ENCODE measurements at regions not wholly inside any gene's neighbourhood (a gene's known extent, or its start where the extent isn't known, plus 50 kb on each side); places are given as distances from the start of the nearest gene placed in this dataset.

GRCh38 chr6:14218519-14218800 is 100.9 kb downstream of the CD83 start:
- Histone ChIP-seq H3K9me3 (ENCODE audit: control insufficient read depth, low read depth, low read length) (no peaks in the 10 kb centered on the region), H3K4me1 (ENCODE audit: control insufficient read depth, low read depth, low read length) (no peaks in the 10 kb centered on the region), H3K9ac (ENCODE audit: low read length) (no peak overlapping the region), H3K4me3 (ENCODE audit: low read length) (no peak overlapping the region), H3K27ac (ENCODE audit: low read length) (no peak overlapping the region), H3K36me3 (ENCODE audit: control insufficient read depth, low read depth, low read length) (no peaks in the 10 kb centered on the region), H3K27me3 (ENCODE audit: control insufficient read depth, insufficient read depth, low read length) (no peaks in the 10 kb centered on the region)

- no peak overlapping the region for H3K9ac ChIP-seq (ENCODE audit: low read length)
- H3K4me3 ChIP-seq (ENCODE audit: low read length): no peak overlapping the region
- H3K27ac ChIP-seq (ENCODE audit: low read length): no peak overlapping the region
- no peaks in the 10 kb centered on the region for H3K36me3 ChIP-seq (ENCODE audit: control insufficient read depth, low read depth, low read length)
- no peaks in the 10 kb centered on the region for H3K9me3 ChIP-seq (ENCODE audit: control insufficient read depth, low read depth, low read length)
- no peaks in the 10 kb centered on the region for H3K27me3 ChIP-seq (ENCODE audit: control insufficient read depth, insufficient read depth, low read length)
- H3K4me1 ChIP-seq (ENCODE audit: control insufficient read depth, low read depth, low read length): no peaks in the 10 kb centered on the region
These were observed 104.2 kb downstream of the CD83 start for GRCh38 chr6:14221564-14222279.

- Histone ChIP-seq H3K4me3 (ENCODE audit: low read length) (no peak overlapping the region), H3K36me3 (ENCODE audit: control insufficient read depth, low read depth, low read length) (no peaks in the 10 kb centered on the region), H3K9ac (ENCODE audit: low read length) (no peak overlapping the region), H3K9me3 (ENCODE audit: control insufficient read depth, low read depth, low read length) (no peaks in the 10 kb centered on the region), H3K4me1 (ENCODE audit: control insufficient read depth, low read depth, low read length) (no peaks in the 10 kb centered on the region), H3K27ac (ENCODE audit: low read length) (no peak overlapping the region), H3K27me3 (ENCODE audit: control insufficient read depth, insufficient read depth, low read length) (no peaks in the 10 kb centered on the region)
These were observed 105.4 kb downstream of the CD83 start for GRCh38 chr6:14222956-14223355.

- Histone ChIP-seq H3K9ac (ENCODE audit: low read length) (no peak overlapping the region), H3K9me3 (ENCODE audit: control insufficient read depth, low read depth, low read length) (no peaks in the 10 kb centered on the region), H3K27me3 (ENCODE audit: control insufficient read depth, insufficient read depth, low read length) (no peaks in the 10 kb centered on the region), H3K4me1 (ENCODE audit: control insufficient read depth, low read depth, low read length) (no peaks in the 10 kb centered on the region), H3K4me3 (ENCODE audit: low read length) (no peak overlapping the region), H3K36me3 (ENCODE audit: control insufficient read depth, low read depth, low read length) (no peaks in the 10 kb centered on the region), H3K27ac (ENCODE audit: low read length) (no peak overlapping the region)
These were observed 107.0 kb downstream of the CD83 start for GRCh38 chr6:14224359-14225103.

GRCh38 chr6:14226051-14226660 is 108.6 kb downstream of the CD83 start:
- Histone ChIP-seq H3K36me3 (ENCODE audit: control insufficient read depth, low read depth, low read length) (no peaks in the 10 kb centered on the region), H3K27me3 (ENCODE audit: control insufficient read depth, insufficient read depth, low read length) (no peaks in the 10 kb centered on the region), H3K4me3 (ENCODE audit: low read length) (no peak overlapping the region), H3K9ac (ENCODE audit: low read length) (no peak overlapping the region), H3K4me1 (ENCODE audit: control insufficient read depth, low read depth, low read length) (no peaks in the 10 kb centered on the region), H3K9me3 (ENCODE audit: control insufficient read depth, low read depth, low read length) (no peaks in the 10 kb centered on the region), H3K27ac (ENCODE audit: low read length) (no peak overlapping the region)

DNA sequence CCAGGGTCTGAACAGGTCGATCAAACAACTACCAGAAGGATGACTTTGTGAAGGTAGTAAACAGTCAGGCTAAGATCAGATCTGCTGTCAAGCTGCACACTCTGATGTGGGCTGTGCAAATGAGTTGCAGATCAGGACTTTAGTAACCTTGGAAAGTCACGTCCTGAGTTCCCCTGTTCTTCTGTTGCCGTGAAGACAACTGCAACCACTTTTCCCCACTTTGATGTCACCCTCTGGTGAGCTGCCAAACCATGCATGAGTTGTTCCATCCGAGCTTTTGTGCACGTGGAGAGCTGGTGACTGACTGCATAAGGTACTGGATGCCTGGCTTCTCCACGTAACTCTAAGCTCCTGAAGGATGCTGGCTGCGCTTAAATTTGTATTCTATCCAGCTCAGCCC is 111.0 kb downstream of the CD83 start:
- no peaks in the 10 kb centered on the region for H3K4me1 ChIP-seq (ENCODE audit: control insufficient read depth, low read depth, low read length)
- no peak overlapping the region for H3K4me3 ChIP-seq (ENCODE audit: low read length)
- no peak overlapping the region for H3K27ac ChIP-seq (ENCODE audit: low read length)
- no peak overlapping the region for H3K9ac ChIP-seq (ENCODE audit: low read length)
- no peaks in the 10 kb centered on the region for H3K36me3 ChIP-seq (ENCODE audit: control insufficient read depth, low read depth, low read length)
- no peaks in the 10 kb centered on the region for H3K27me3 ChIP-seq (ENCODE audit: control insufficient read depth, insufficient read depth, low read length)
- H3K9me3 ChIP-seq (ENCODE audit: control insufficient read depth, low read depth, low read length): no peaks in the 10 kb centered on the region

DNA sequence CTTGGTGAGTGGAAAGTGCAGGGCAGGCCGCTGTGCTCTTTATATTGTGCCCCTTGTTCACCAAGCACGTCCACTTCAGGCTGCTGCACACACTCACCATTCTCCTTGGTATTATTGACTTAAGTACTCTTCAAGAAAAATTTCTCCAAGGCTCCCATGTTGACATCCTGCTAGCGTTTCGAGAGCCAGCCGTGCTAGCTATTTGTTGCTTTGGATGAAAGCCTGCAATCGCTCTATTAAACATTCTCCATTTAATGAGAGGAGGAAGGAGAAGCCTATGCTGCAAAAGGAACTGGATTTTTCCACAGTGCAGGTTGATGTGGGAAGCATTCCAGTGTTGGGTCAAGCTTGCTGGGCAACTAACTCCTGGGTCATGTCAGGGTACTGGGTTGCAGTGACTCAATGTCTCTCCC is 113.5 kb downstream of the CD83 start:
- no peak overlapping the region for H3K27ac ChIP-seq (ENCODE audit: low read length)
- no peak overlapping the region for H3K9ac ChIP-seq (ENCODE audit: low read length)
- no peaks in the 10 kb centered on the region for H3K9me3 ChIP-seq (ENCODE audit: control insufficient read depth, low read depth, low read length)
- H3K27me3 ChIP-seq (ENCODE audit: control insufficient read depth, insufficient read depth, low read length): no peaks in the 10 kb centered on the region
- no peaks in the 10 kb centered on the region for H3K4me1 ChIP-seq (ENCODE audit: control insufficient read depth, low read depth, low read length)
- H3K36me3 ChIP-seq (ENCODE audit: control insufficient read depth, low read depth, low read length): no peaks in the 10 kb centered on the region
- no peak overlapping the region for H3K4me3 ChIP-seq (ENCODE audit: low read length)

- H3K4me3 ChIP-seq (ENCODE audit: low read length): no peak overlapping the region
- H3K9me3 ChIP-seq (ENCODE audit: control insufficient read depth, low read depth, low read length): no peaks in the 10 kb centered on the region
- H3K27ac ChIP-seq (ENCODE audit: low read length): no peak overlapping the region
- H3K27me3 ChIP-seq (ENCODE audit: control insufficient read depth, insufficient read depth, low read length): no peaks in the 10 kb centered on the region
- no peaks in the 10 kb centered on the region for H3K36me3 ChIP-seq (ENCODE audit: control insufficient read depth, low read depth, low read length)
- H3K9ac ChIP-seq (ENCODE audit: low read length): no peak overlapping the region
- no peaks in the 10 kb centered on the region for H3K4me1 ChIP-seq (ENCODE audit: control insufficient read depth, low read depth, low read length)
These were observed 114.1 kb downstream of the CD83 start for GRCh38 chr6:14231501-14232280.

DNA sequence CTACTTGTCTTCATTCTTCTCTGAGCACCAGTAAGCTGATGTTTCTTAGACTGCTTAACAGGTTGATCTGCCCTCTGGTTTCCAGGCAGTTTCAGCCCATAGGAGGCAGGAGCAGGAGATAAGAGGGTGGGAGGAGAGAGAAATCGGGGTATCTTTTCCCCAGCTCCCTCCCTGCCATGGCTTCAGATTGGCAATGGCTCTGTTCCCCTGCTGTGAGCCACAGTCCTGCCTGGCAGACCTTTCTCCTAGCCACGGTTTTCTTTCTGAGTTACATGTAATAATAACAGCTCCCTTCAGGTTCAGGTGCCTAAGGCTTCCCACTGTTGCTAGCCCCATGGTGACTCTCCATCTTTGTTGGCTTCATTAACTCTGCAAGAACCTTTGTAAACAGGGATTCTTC is 115.3 kb downstream of the CD83 start:
- Histone ChIP-seq H3K4me1 (ENCODE audit: control insufficient read depth, low read depth, low read length) (no peaks in the 10 kb centered on the region), H3K9me3 (ENCODE audit: control insufficient read depth, low read depth, low read length) (no peaks in the 10 kb centered on the region), H3K27me3 (ENCODE audit: control insufficient read depth, insufficient read depth, low read length) (no peaks in the 10 kb centered on the region), H3K4me3 (ENCODE audit: low read length) (no peak overlapping the region), H3K36me3 (ENCODE audit: control insufficient read depth, low read depth, low read length) (no peaks in the 10 kb centered on the region), H3K27ac (ENCODE audit: low read length) (no peak overlapping the region), H3K9ac (ENCODE audit: low read length) (no peak overlapping the region)

DNA sequence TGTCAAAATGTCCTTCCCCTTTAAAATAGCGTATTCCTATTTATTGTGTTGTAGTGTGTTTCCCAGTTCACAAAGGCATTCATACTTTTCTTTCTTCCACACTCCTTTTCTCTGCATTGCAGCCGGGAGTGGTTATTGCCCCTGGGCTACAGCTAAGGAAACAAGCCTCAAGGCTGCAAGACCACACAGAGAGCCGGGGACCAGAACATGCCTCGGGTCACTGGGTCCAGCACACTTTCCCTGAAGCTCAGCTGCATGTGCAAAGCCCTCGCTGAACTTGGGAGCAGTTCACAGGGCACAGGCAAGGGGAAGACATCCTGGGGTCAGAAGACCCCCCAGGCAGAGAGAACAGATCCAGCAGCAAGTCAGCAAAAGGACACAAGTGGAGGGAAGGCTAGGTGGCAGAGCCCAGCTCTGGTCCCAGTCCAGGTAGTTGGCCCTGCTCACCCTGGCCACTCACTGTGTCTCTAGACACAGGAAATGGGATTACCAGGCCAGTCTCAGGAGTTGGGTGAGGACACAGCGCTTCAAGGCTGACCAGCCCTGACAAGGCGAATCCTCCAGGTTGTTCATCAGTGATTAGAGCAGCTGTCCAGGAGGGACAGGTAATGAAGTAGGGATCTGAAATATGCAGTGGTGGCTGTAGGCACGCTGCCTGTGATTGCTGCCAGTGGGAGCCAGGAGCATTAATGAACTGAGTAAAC is 118.2 kb downstream of the CD83 start:
- Histone ChIP-seq H3K27me3 (ENCODE audit: control insufficient read depth, insufficient read depth, low read length) (no peaks in the 10 kb centered on the region), H3K4me1 (ENCODE audit: control insufficient read depth, low read depth, low read length) (no peaks in the 10 kb centered on the region), H3K36me3 (ENCODE audit: control insufficient read depth, low read depth, low read length) (no peaks in the 10 kb centered on the region), H3K9ac (ENCODE audit: low read length) (no peak overlapping the region), H3K4me3 (ENCODE audit: low read length) (no peak overlapping the region), H3K9me3 (ENCODE audit: control insufficient read depth, low read depth, low read length) (no peaks in the 10 kb centered on the region), H3K27ac (ENCODE audit: low read length) (no peak overlapping the region)

GRCh38 chr6:14239097-14239496 is 121.5 kb downstream of the CD83 start:
- Histone ChIP-seq H3K4me3 (ENCODE audit: low read length) (no peak overlapping the region), H3K9me3 (ENCODE audit: control insufficient read depth, low read depth, low read length) (no peaks in the 10 kb centered on the region), H3K4me1 (ENCODE audit: control insufficient read depth, low read depth, low read length) (no peaks in the 10 kb centered on the region), H3K27me3 (ENCODE audit: control insufficient read depth, insufficient read depth, low read length) (no peaks in the 10 kb centered on the region), H3K27ac (ENCODE audit: low read length) (no peak overlapping the region), H3K36me3 (ENCODE audit: control insufficient read depth, low read depth, low read length) (no peaks in the 10 kb centered on the region), H3K9ac (ENCODE audit: low read length) (no peak overlapping the region)

Measured in iPS-18a (cell line).